ENCODE measurements at regions not wholly inside any gene's neighbourhood (a gene's known extent, or its start where the extent isn't known, plus 50 kb on each side); places are given as distances from the start of the nearest gene placed in this dataset.

DNA sequence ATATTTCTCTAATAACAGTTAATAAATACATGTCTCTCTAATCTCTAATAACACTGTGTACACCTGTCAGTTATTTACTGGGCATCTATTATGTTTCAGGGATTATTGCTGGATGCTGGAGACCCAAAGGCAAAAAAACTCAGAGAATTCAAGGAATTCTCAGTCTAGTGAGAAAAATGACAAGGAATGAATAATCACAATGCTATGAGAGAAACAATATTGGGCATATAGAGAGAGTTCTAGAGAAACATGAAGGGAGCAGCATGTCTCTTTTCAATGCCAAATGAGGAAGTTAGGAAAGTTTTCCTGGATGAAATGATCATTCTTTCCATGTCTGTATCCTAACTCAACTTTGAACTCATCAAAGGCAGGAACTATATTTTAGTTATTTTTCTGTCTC lies 82.8 kb downstream of the TNFSF18 start:
- TF ChIP-seq, protein P1, sequence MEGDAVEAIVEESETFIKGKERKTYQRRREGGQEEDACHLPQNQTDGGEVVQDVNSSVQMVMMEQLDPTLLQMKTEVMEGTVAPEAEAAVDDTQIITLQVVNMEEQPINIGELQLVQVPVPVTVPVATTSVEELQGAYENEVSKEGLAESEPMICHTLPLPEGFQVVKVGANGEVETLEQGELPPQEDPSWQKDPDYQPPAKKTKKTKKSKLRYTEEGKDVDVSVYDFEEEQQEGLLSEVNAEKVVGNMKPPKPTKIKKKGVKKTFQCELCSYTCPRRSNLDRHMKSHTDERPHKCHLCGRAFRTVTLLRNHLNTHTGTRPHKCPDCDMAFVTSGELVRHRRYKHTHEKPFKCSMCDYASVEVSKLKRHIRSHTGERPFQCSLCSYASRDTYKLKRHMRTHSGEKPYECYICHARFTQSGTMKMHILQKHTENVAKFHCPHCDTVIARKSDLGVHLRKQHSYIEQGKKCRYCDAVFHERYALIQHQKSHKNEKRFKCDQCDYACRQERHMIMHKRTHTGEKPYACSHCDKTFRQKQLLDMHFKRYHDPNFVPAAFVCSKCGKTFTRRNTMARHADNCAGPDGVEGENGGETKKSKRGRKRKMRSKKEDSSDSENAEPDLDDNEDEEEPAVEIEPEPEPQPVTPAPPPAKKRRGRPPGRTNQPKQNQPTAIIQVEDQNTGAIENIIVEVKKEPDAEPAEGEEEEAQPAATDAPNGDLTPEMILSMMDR (optimal IDR thresholded peaks at IDR 0.05 in 1 of 3, IDR thresholded peaks at IDR 0.05 in 1 of 3, conservative IDR thresholded peaks at IDR 0.05 in 1 of 3; ENCODE audit: extremely low read depth in 1 of 3, insufficient read depth in 2 of 3, low read length in 3 of 3) = no peak
- TF ChIP-seq EZH2 (IDR thresholded peaks at IDR 0.05; ENCODE audit: low read length) = no peak
